Body of pancreas (tissue), 4 donors: ENCODE measurements at regions not wholly inside any gene's neighbourhood (a gene's known extent, or its start where the extent isn't known, plus 50 kb on each side); places are given as distances from the start of the nearest gene placed in this dataset.

Experiments used
- CTCF ChIP-seq, 7 experiments: fragments of 450-650 bp in 4 of 7; fragments of 200-600 bp in 3 of 7; sonication (generic) in 3 of 7; IDR thresholded peaks; one replicate each; pipeline ENCODE4 v1.5.1; 2016 to 2019; ENCODE audit warnings: antibody characterized with exemption in 7 of 7
- POLR2A ChIP-seq, 3 donors: fragments of 450-650 bp; IDR thresholded peaks; one replicate each; pipeline ENCODE4 v1.6.1; 2016; ENCODE audit warnings: antibody characterized with exemption in 3 of 3, mild to moderate bottlenecking in 2 of 3

- TF ChIP-seq CTCF (IDR thresholded peaks at IDR 0.05), result no peak
- no peak for TF ChIP-seq POLR2A (IDR thresholded peaks at IDR 0.05)
Measured at GRCh38 chr1:184183919-184184318, 132.4 kb downstream of the TSEN15 start.
